Psoas muscle (tissue), 7 donors: ENCODE measurements at regions not wholly inside any gene's neighbourhood (a gene's known extent, or its start where the extent isn't known, plus 50 kb on each side); places are given as distances from the start of the nearest gene placed in this dataset.

Experiments used
- ATAC-seq, 4 donors: fragments of 200-7000 bp; cut with Tn5 transposase; one replicate each; pipeline ENCODE4 v1.9.1; 2020; ENCODE audit warnings: moderate library complexity in 3 of 4, mild to moderate bottlenecking in 2 of 4
- DNase-seq, 2 donors: peaks; one replicate each; pipeline ENCODE4 v3.0.0-alpha.2; 2020
- H3K27ac ChIP-seq: fragments of 200-600 bp; one replicate; pipeline ENCODE4 v1.8.0; 2022
- H3K27me3 ChIP-seq, 3 donors: fragments of 200-600 bp in 1 of 3; one replicate each; pipeline versions ENCODE4 v1.6.1 to v1.8.0; 2013 to 2022; ENCODE audit warnings: low read length in 2 of 3, mild to moderate bottlenecking in 2 of 3, moderate library complexity in 1 of 3; ENCODE audit not compliant: insufficient read depth in 3 of 3
- H3K36me3 ChIP-seq, 2 donors: fragments of 200-600 bp in 1 of 2; one replicate each; pipeline versions ENCODE4 v1.6.1 to v1.8.0; 2013 to 2022; ENCODE audit warnings: low read depth in 1 of 2, mild to moderate bottlenecking in 1 of 2, moderate library complexity in 1 of 2; ENCODE audit not compliant: insufficient read depth in 1 of 2
- H3K4me1 ChIP-seq: fragments of 200-600 bp; one replicate; pipeline ENCODE4 v1.8.0; 2022
- H3K4me3 ChIP-seq: fragments of 200-600 bp; one replicate; pipeline ENCODE4 v1.8.0; 2022; ENCODE audit warnings: mild to moderate bottlenecking
- H3K9me3 ChIP-seq: fragments of 200-600 bp; one replicate; pipeline ENCODE4 v1.8.0; 2022
- WGBS, 3 donors: extraction: QIAGEN DNeasy Blood & Tissue Kit; methylation state at CpG; one replicate each; pipeline versions ENCODE4 v1.1.6 to v1.1.7; 2013; 5-methylcytosine and 5-hydroxymethylcytosine counted together
- intact Hi-C, 2 donors: fragments of 100-400 bp; cut with DNase I; formaldehyde crosslinking; loops; one replicate each; pipeline versions ENCODE4 v1.11.0 to v1.14.2; 2022
- TF ChIP-seq, protein P1 (sequence below): fragments of 200-600 bp; IDR thresholded peaks from one replicate; pipeline ENCODE4 v1.8.0; 2022; ENCODE audit warnings: antibody characterized with exemption
- donor health status: healthy with polysubstance abuse.
- donor health status: DM: no; HTN: no; CAD: no; lungs with moderate emphysema.
- donor health status: Bipolar disorder and iron deficiency.
- donor health status: healthy.
- donor health status: DM: yes; HTN: yes; CAD: no.
- donor health status: DM: no; HTN: no; CAD: no.
- donor health status: DM: yes; HTN: yes; CAD: no.

DNA sequence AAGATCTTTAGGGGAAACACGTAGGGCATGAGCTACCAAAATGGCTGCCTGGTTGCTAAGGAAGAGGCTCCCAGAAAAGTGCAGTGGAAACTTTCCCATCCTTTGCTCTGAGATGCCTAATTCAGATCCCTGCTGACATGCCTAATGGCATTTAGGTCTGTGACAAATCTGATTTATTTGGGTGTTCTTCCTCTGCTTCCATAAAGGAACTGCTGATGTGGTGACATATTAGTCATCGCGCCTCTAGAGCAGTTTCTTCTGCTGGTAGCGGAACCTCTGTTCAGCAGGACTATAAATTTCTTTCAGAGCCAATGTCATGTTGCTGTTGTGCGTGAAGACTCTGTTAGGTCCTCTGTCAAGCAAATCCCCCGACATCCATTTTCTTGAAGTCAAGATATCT, 310.0 kb downstream of the PDHA2 start:
- no peaks in the 10 kb centered on the region for H3K9me3 ChIP-seq
- no peak overlapping the region for H3K27ac ChIP-seq
- H3K27me3 ChIP-seq = no peaks in the 10 kb centered on the region
- WGBS, 3 donors = 45 to 46% (median 45%) methylated on average over 6 of the region's 6 CpGs
- DNase-seq = no peak
- intact Hi-C loops = no loop called here
- ATAC-seq = no peak
- TF ChIP-seq, protein P1, sequence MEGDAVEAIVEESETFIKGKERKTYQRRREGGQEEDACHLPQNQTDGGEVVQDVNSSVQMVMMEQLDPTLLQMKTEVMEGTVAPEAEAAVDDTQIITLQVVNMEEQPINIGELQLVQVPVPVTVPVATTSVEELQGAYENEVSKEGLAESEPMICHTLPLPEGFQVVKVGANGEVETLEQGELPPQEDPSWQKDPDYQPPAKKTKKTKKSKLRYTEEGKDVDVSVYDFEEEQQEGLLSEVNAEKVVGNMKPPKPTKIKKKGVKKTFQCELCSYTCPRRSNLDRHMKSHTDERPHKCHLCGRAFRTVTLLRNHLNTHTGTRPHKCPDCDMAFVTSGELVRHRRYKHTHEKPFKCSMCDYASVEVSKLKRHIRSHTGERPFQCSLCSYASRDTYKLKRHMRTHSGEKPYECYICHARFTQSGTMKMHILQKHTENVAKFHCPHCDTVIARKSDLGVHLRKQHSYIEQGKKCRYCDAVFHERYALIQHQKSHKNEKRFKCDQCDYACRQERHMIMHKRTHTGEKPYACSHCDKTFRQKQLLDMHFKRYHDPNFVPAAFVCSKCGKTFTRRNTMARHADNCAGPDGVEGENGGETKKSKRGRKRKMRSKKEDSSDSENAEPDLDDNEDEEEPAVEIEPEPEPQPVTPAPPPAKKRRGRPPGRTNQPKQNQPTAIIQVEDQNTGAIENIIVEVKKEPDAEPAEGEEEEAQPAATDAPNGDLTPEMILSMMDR = no peak
- no peak overlapping the region for H3K4me3 ChIP-seq
- no peaks in the 10 kb centered on the region for H3K4me1 ChIP-seq
- no peaks in the 10 kb centered on the region for H3K36me3 ChIP-seq

DNA sequence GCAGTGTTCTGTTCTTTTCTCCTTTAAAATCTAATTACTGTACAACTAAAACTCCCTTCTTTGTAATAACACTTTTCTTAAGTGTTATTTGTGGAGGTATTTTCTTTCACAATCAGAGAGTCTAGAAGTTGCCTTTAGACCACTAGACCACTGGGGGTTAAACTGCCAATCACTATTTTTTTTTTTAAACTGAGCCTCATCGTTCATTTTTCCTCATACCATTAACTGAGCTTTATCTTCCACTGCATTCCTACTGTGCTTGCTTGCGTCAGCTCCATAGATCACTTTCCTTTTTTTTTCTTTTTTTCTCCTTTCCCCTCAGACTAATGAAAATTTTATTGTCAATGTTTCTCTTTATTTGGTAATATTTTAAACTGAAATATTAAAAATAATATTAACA, 310.6 kb downstream of the PDHA2 start:
- Histone ChIP-seq H3K36me3 (no peaks in the 10 kb centered on the region), H3K27me3 (no peaks in the 10 kb centered on the region), H3K9me3 (no peaks in the 10 kb centered on the region), H3K4me3 (no peak overlapping the region), H3K27ac (no peak overlapping the region), H3K4me1 (no peaks in the 10 kb centered on the region)
- intact Hi-C loops = no loop called here
- TF ChIP-seq, protein P1 = no peak
- DNase-seq (no peak), ATAC-seq (no peak)
- 41 to 48% (median 45%) methylated on average over 2 of the region's 2 CpGs for WGBS, 3 donors

DNA sequence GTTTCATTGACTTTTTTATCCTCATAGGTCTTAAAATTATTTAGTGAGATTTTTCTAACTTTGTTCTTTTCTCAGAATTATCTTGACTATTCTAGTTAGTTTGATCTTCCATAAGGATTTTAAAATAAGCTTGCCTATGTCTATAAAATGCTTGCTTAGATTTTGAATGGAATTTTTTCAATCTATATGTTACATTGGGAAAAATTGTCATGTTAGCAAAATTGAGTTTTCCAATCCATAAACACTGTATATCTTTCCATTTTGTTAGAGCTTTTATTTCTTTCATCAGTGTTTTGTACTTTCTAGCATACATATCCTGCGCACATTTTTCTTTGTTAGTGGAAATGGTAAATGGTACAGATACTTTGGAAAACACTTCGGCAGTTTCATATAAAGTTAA, 312.9 kb downstream of the PDHA2 start:
- 95 to 97% (median 96%) methylated on average over 2 of the region's 2 CpGs for WGBS, 3 donors
- no peaks in the 10 kb centered on the region for H3K27me3 ChIP-seq
- H3K27ac ChIP-seq = no peak overlapping the region
- no peaks in the 10 kb centered on the region for H3K9me3 ChIP-seq
- TF ChIP-seq, protein P1 = no peak
- no peaks in the 10 kb centered on the region for H3K4me1 ChIP-seq
- intact Hi-C loops = no loop called here
- ATAC-seq = no peak
- no peak overlapping the region for H3K4me3 ChIP-seq
- H3K36me3 ChIP-seq = no peaks in the 10 kb centered on the region
- no peak for DNase-seq

DNA sequence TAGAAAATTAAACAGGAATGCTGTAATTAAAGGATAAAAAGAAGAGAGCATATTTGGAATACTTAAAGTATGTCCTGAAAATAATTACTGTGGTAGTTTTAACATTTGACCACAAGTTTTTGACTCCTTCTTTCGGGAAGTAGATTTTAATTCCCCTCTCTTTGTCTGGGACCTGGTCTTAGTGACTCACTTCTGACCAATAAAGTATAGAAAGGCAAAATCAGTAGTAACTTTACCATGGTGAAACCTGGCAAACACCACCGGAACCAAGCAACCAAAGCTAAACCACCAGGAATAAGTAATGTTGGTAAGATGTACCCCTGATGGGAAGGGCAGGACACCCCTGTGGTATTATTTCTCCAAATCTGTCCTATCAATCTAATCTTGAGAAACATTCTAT, 314.8 kb downstream of the PDHA2 start:
- TF ChIP-seq, protein P1 = no peak

DNA sequence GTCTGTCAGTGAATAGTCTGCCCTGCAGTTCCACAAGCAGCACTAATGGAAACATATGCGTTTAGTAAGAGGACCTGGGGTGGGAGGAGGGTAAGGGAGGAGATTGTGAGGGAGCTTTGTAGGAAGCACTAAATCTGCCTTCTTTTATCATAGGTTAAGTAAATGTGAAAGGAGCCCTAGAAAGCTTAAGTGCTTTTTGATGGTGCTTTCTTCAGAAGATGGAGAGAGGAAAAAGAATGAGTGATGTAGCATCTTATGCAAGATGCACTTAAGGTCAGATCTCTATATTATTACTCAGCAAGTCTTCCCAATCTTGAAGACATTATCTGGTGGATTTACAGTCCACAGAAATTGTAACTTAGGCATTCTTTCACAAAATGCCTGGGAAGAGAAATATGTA, 322.7 kb downstream of the PDHA2 start:
- ATAC-seq (no peak), DNase-seq (no peak)
- Histone ChIP-seq H3K4me1 (no peaks in the 10 kb centered on the region), H3K4me3 (no peak overlapping the region), H3K9me3 (no peaks in the 10 kb centered on the region), H3K36me3 (no peaks in the 10 kb centered on the region), H3K27ac (no peak overlapping the region), H3K27me3 (no peaks in the 10 kb centered on the region)
- intact Hi-C loops = no loop called here
- 44 to 60% (median 50%) methylated on average over 1 of the region's 1 CpG for WGBS, 3 donors
- TF ChIP-seq, protein P1 = no peak

More for the DNA sequence above, 314.8 kb downstream of the PDHA2 start:
- no peaks in the 10 kb centered on the region for H3K36me3 ChIP-seq
- H3K9me3 ChIP-seq = no peaks in the 10 kb centered on the region
- 81 to 86% (median 82%) methylated on average over 2 of the region's 2 CpGs for whole genome bisulfite sequencing, 3 donors
- no peak overlapping the region for H3K4me3 ChIP-seq
- intact Hi-C loops = no loop called here
- H3K27ac ChIP-seq = no peak overlapping the region
- ATAC-seq (no peak), DNase-seq (no peak)
- H3K27me3 ChIP-seq = no peaks in the 10 kb centered on the region
- no peaks in the 10 kb centered on the region for H3K4me1 ChIP-seq
